ENCODE measurements at regions not wholly inside any gene's neighbourhood (a gene's known extent, or its start where the extent isn't known, plus 50 kb on each side); places are given as distances from the start of the nearest gene placed in this dataset.
A peak's percentile ranks its signal among the peaks of the same experiment; 100 is the strongest.
"Not testable (repeated sequence)": the region's sequence is repeated elsewhere in the genome, so short reads cannot be mapped to it uniquely, and the experiment has no call there.

- DNase-seq = peak; percentile 62
These were observed 959.9 kb upstream of the GRIA3 start for GRCh38 chrX:122224137-122224536.

- peak; percentile 76 for DNase-seq
These were observed 945.3 kb upstream of the GRIA3 start for GRCh38 chrX:122238801-122239200.

GRCh38 chrX:122241959-122242358 lies 942.1 kb upstream of the GRIA3 start:
- no peak for DNase-seq

- DNase-seq = no peak
These were observed 940.0 kb upstream of the GRIA3 start for GRCh38 chrX:122244080-122244479.

GRCh38 chrX:122245175-122245574 lies 938.9 kb upstream of the GRIA3 start:
- DNase-seq = no peak

- no peak for DNase-seq
These were observed 938.1 kb upstream of the GRIA3 start for GRCh38 chrX:122245943-122246342.

GRCh38 chrX:122246937-122247336 lies 937.1 kb upstream of the GRIA3 start:
- DNase-seq = no peak

GRCh38 chrX:122248681-122249080 lies 935.4 kb upstream of the GRIA3 start:
- DNase-seq = no peak

- DNase-seq = no peak
These were observed 931.6 kb upstream of the GRIA3 start for GRCh38 chrX:122252454-122252853.

GRCh38 chrX:122268353-122268752 lies 915.7 kb upstream of the GRIA3 start:
- DNase-seq = no peak

- no peak for DNase-seq
These were observed 914.8 kb upstream of the GRIA3 start for GRCh38 chrX:122269243-122269781.

GRCh38 chrX:122270809-122271494 lies 913.1 kb upstream of the GRIA3 start:
- no peak for DNase-seq

GRCh38 chrX:122272011-122272410 lies 912.1 kb upstream of the GRIA3 start:
- no peak for DNase-seq

- DNase-seq = no peak
These were observed 904.3 kb upstream of the GRIA3 start for GRCh38 chrX:122279746-122280145.

- DNase-seq = not testable (repeated sequence)
These were observed 884.3 kb upstream of the GRIA3 start for GRCh38 chrX:122299822-122300221.

- DNase-seq = no peak
These were observed 882.6 kb upstream of the GRIA3 start for GRCh38 chrX:122301491-122301890.

GRCh38 chrX:122303761-122304160 lies 880.3 kb upstream of the GRIA3 start:
- no peak for DNase-seq

GRCh38 chrX:122344816-122345215 lies 839.3 kb upstream of the GRIA3 start:
- no peak for DNase-seq

- peak; percentile 56 for DNase-seq
These were observed 820.8 kb upstream of the GRIA3 start for GRCh38 chrX:122363112-122363795.

- peak; percentile 21 for DNase-seq
These were observed 808.5 kb upstream of the GRIA3 start for GRCh38 chrX:122375533-122375932.

GRCh38 chrX:122389005-122389404 lies 795.1 kb upstream of the GRIA3 start:
- peak; percentile 28 for DNase-seq

GRCh38 chrX:122418758-122419157 lies 765.3 kb upstream of the GRIA3 start:
- DNase-seq = no peak

GRCh38 chrX:122421434-122422121 lies 762.5 kb upstream of the GRIA3 start:
- no peak for DNase-seq

- DNase-seq = no peak
These were observed 761.5 kb upstream of the GRIA3 start for GRCh38 chrX:122422547-122422946.

Measured in islet precursor cell (in vitro differentiated cells).